Cardiac fibroblast (primary cell): ENCODE measurements at regions not wholly inside any gene's neighbourhood (a gene's known extent, or its start where the extent isn't known, plus 50 kb on each side); places are given as distances from the start of the nearest gene placed in this dataset.
"Not testable (repeated sequence)": the region's sequence is repeated elsewhere in the genome, so short reads cannot be mapped to it uniquely, and the experiment has no call there.

ENCODE experiments used
- DNase-seq, 2 donors: peaks; one replicate each; pipeline versions ENCODE4 v3.0.0 to v3.0.0-alpha.2; 2010; ENCODE audit warnings: low read depth in 2 of 2
- H3K4me3 ChIP-seq, 2 donors: replicated peaks in 1 of 2; 1 replicate in 1 of 2; 2 replicates in 1 of 2; pipeline ENCODE4 v1.5.1; 2011; ENCODE audit warnings: low read depth in 2 of 2, low read length in 2 of 2, mild to moderate bottlenecking in 2 of 2, moderate library complexity in 1 of 2
- TF ChIP-seq, protein P1 (sequence below): IDR thresholded peaks from one replicate; pipeline ENCODE4 v1.5.1; 2011; ENCODE audit warnings: low read depth, mild to moderate bottlenecking, low read length, inconsistent platforms

GRCh38 chr3:127081001-127081720 lies 98.2 kb downstream of the PLXNA1 start:
- H3K4me3 ChIP-seq, result no peak overlapping the region
- no peak for DNase-seq
- TF ChIP-seq, protein P1, sequence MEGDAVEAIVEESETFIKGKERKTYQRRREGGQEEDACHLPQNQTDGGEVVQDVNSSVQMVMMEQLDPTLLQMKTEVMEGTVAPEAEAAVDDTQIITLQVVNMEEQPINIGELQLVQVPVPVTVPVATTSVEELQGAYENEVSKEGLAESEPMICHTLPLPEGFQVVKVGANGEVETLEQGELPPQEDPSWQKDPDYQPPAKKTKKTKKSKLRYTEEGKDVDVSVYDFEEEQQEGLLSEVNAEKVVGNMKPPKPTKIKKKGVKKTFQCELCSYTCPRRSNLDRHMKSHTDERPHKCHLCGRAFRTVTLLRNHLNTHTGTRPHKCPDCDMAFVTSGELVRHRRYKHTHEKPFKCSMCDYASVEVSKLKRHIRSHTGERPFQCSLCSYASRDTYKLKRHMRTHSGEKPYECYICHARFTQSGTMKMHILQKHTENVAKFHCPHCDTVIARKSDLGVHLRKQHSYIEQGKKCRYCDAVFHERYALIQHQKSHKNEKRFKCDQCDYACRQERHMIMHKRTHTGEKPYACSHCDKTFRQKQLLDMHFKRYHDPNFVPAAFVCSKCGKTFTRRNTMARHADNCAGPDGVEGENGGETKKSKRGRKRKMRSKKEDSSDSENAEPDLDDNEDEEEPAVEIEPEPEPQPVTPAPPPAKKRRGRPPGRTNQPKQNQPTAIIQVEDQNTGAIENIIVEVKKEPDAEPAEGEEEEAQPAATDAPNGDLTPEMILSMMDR, result no peak

DNA sequence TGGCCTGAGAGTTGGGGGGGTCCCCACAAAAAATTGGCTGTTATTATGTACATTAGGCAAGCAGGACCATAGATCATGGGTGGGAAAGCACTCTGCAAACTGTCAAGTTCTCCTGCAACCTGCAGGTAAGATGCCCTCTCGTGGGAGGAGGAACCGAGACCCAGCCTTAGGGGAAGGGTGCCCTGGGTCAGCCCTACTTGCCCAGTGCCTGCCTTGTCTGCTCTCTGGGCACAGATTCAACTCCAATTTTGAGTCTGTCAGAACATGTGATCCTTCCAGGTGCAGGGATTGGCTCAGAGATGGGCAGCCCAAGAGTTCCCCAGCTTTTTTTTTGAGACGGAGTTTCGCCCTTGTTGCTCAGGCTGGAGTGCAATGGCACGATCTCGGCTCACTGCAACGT lies 99.2 kb downstream of the PLXNA1 start:
- no peak for DNase-seq
- TF ChIP-seq, protein P1, result no peak
- H3K4me3 ChIP-seq, result no peak overlapping the region

DNA sequence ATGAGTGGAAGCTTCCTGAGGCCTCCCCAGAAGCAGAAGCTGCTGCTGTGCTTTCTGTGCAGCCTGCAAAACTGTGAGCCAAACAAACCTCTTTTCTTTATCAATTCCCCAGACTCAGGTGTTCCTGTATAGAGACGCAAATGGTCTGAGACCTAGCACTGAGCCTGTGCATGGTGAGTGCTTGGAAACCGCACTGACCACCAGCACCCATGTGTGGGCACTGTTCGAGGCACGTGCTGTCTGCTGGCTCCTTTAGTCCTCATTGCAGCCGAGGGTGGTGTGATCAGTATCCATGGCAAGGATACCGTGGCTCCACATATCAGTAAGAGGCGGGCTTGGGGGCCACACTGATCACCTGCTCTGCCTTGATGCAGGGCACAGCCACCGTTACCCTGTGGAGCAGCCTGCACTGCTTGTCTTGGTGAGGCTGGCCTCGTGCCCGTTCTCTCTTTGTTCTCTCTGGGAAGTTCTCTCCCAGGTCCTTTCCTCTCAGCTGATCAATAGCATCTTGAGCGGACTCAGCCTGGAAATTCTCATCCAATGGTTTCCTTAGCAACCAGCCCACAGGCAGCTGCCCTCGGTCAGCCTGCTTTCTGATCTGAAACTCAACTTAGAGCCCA lies 101.0 kb downstream of the PLXNA1 start:
- DNase-seq, result no peak
- no peak overlapping the region for H3K4me3 ChIP-seq
- TF ChIP-seq, protein P1, result no peak

DNA sequence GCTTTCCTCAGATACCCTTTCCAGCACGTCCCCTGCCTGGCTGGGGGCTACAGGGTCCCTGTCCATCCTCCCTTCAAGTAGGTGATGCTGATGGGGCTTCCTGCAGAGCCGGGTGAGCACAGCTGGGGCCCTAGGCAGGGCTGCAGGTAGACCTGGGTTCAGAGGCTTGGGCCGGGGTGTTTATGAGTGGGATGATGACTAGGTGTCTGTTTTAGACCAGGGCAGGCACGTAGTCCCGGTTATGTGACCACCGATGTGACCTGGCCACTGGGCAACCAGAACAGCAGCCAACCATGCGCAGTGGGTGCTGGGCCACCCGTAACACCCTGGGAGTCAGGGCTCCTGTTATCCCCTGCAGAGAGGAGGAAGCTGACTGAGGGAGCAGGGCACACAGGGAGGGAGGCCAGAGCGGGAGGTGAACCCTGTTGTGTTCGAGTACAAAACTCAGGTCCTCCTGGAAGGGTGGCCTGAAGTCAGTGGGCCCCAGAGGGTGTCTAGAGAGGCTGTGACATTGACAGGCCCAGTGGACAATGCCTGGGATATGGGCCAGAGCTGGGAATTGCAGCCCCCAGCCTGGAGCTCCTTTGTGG lies 101.6 kb downstream of the PLXNA1 start:
- DNase-seq, result no peak
- TF ChIP-seq, protein P1, result no peak
- H3K4me3 ChIP-seq, result no peak overlapping the region

GRCh38 chr3:127085576-127085975 lies 102.7 kb downstream of the PLXNA1 start:
- H3K4me3 ChIP-seq, result no peak overlapping the region
- TF ChIP-seq, protein P1, result no peak
- DNase-seq, result no peak

DNA sequence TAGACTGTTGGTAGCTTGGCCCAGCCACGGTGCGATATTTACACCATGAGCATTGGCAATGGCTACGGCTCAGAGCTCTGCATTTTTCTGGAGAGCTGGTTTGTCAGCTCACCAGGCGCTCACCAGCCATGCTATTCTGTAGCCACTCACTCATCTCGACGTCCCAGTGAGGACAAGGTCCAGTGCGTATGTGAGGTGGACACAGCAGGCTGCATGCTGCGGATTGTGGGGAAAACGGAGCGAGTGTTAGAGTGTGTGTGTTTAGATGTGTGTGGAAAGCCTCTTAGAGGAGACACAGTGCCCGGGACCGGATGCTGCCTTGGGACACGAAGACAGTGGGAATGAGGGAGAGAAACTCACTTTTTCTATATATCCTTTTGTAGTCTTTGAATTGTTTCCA lies 103.7 kb downstream of the PLXNA1 start:
- not testable (repeated sequence) for H3K4me3 ChIP-seq, DNase-seq

DNA sequence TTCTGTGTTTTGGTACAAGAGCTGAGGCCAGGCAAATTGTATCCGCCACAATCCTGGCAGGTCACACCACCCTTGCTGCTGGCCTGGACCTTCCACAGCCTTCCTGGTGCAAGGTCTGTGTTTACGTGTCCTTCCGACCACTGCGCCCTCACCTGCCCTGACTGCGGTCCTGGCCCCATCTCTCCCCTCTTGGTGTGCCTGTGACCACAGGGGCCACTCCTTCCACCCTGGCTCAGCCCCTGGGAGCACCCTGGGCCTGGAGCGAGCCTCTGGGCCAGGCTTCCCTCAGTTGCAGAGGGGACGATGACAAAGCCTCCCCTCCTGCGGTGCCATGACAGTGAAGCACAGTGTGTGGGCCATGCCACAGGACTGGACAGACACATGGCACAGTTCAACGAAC lies 104.5 kb downstream of the PLXNA1 start:
- TF ChIP-seq, protein P1, result no peak
- no peak overlapping the region for H3K4me3 ChIP-seq
- no peak for DNase-seq
